ENCODE measurements at regions not wholly inside any gene's neighbourhood (a gene's known extent, or its start where the extent isn't known, plus 50 kb on each side); places are given as distances from the start of the nearest gene placed in this dataset.
A peak's percentile ranks its signal among the peaks of the same experiment; 100 is the strongest.

DNA sequence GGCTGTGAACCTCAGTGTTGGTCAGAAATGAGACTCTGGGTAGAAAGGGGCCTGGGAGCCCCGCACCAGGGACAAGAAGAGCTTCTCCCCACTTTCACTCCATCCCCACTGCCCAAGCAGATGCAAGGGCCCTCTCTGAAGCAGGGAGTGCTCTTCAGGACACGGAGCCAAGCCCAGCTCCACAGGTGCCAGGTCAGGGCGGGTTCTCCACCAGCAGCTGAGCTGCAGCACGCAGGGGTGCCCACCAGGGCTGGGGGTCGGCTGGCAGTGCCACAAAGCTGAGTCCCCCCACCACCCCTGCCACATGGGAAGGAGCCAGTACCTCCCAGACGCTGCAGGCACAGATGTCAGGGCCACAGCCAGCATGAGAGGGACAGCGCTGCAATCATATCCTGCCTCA lies 106.2 kb downstream of the INHBB start:
- Histone ChIP-seq H3K9ac (ENCODE audit: insufficient read depth, low read length) (no peak overlapping the region), H3K4me3 (replicated peaks in 1 of 4; ENCODE audit: control extremely low read depth in 1 of 4, insufficient read depth in 1 of 4, low read depth in 3 of 4, low read length in 4 of 4) (no peak overlapping the region), H3K36me3 (ENCODE audit: control insufficient read depth, insufficient read depth, low read length) (no peaks in the 10 kb centered on the region), H4K20me1 (ENCODE audit: control insufficient read depth, extremely low read depth, insufficient read depth, low read length) (no peaks in the 10 kb centered on the region), H3K27me3 (ENCODE audit: control insufficient read depth, insufficient read depth, low read length) (no peaks in the 10 kb centered on the region), H3K4me1 (ENCODE audit: control insufficient read depth, extremely low read depth, insufficient read depth, low read length) (no peaks in the 10 kb centered on the region), H3K79me2 (ENCODE audit: control insufficient read depth, insufficient read depth, low read length) (no peaks in the 10 kb centered on the region), H3K9me3 (ENCODE audit: control insufficient read depth, insufficient read depth, low read depth, low read length) (no peaks in the 10 kb centered on the region), H2AFZ (ENCODE audit: low read length) (no peak overlapping the region), H3K4me2 (ENCODE audit: extremely low read depth, insufficient read depth, low read length) (no peak overlapping the region), H3K27ac (ENCODE audit: insufficient read depth, low read length) (no peak overlapping the region)
- DNase-seq (ENCODE audit: low read depth in 2 of 2): no peak
- TF ChIP-seq, protein P1, sequence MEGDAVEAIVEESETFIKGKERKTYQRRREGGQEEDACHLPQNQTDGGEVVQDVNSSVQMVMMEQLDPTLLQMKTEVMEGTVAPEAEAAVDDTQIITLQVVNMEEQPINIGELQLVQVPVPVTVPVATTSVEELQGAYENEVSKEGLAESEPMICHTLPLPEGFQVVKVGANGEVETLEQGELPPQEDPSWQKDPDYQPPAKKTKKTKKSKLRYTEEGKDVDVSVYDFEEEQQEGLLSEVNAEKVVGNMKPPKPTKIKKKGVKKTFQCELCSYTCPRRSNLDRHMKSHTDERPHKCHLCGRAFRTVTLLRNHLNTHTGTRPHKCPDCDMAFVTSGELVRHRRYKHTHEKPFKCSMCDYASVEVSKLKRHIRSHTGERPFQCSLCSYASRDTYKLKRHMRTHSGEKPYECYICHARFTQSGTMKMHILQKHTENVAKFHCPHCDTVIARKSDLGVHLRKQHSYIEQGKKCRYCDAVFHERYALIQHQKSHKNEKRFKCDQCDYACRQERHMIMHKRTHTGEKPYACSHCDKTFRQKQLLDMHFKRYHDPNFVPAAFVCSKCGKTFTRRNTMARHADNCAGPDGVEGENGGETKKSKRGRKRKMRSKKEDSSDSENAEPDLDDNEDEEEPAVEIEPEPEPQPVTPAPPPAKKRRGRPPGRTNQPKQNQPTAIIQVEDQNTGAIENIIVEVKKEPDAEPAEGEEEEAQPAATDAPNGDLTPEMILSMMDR (conservative IDR thresholded peaks at IDR 0.05 in 1 of 2, IDR thresholded peaks at IDR 0.05 in 1 of 2; ENCODE audit: low read depth in 1 of 2, low read length in 2 of 2): no peak
- TF ChIP-seq EZH2 (IDR thresholded peaks at IDR 0.05; ENCODE audit: low read length, missing control alignments): no peak

DNA sequence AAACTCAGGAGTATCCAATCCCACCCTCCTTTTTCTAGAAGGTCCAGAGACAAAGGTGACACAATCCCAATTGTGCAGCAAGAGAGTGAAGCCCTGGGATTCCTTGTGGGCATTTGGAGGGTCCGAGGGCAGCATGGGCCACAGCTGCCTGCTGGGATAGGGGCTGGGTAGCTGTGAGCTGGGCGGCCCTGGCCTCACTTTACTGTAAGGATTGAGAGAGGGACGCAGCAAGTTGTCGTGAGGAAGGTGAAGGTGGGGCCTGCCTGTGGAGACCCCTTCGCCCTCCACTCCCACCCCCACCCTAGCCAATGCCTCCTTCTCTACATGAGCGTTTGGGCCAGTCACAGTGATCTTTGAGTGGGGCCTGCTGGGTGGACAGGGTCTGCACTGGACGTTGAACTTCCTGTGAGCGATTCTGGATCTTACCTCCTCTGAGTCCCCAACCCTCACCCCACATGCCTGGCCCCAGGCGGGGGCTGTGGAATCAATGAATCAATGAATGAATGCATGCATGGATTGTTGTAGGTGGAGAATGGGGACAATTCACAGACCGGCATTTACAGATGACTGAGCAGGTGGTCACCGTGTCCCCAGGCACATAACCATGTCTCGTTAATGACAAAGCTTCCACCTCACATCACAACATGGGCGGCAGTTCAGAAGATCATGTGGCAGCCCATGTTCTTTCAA lies 107.2 kb downstream of the INHBB start:
- Histone ChIP-seq H3K36me3 (ENCODE audit: control insufficient read depth, insufficient read depth, low read length) (no peaks in the 10 kb centered on the region), H3K4me2 (ENCODE audit: extremely low read depth, insufficient read depth, low read length) (no peak overlapping the region), H2AFZ (ENCODE audit: low read length) (no peak overlapping the region), H3K4me3 (replicated peaks in 1 of 4; ENCODE audit: control extremely low read depth in 1 of 4, insufficient read depth in 1 of 4, low read depth in 3 of 4, low read length in 4 of 4) (no peak overlapping the region), H3K79me2 (ENCODE audit: control insufficient read depth, insufficient read depth, low read length) (no peaks in the 10 kb centered on the region), H3K27me3 (ENCODE audit: control insufficient read depth, insufficient read depth, low read length) (no peaks in the 10 kb centered on the region), H4K20me1 (ENCODE audit: control insufficient read depth, extremely low read depth, insufficient read depth, low read length) (no peaks in the 10 kb centered on the region), H3K27ac (ENCODE audit: insufficient read depth, low read length) (no peak overlapping the region), H3K9ac (ENCODE audit: insufficient read depth, low read length) (no peak overlapping the region), H3K4me1 (ENCODE audit: control insufficient read depth, extremely low read depth, insufficient read depth, low read length) (no peaks in the 10 kb centered on the region), H3K9me3 (ENCODE audit: control insufficient read depth, insufficient read depth, low read depth, low read length) (no peaks in the 10 kb centered on the region)
- TF ChIP-seq EZH2 (IDR thresholded peaks at IDR 0.05; ENCODE audit: low read length, missing control alignments): no peak
- TF ChIP-seq, protein P1 (conservative IDR thresholded peaks at IDR 0.05 in 1 of 2, IDR thresholded peaks at IDR 0.05 in 1 of 2; ENCODE audit: low read depth in 1 of 2, low read length in 2 of 2): no peak
- DNase-seq (ENCODE audit: low read depth in 2 of 2): no peak

DNA sequence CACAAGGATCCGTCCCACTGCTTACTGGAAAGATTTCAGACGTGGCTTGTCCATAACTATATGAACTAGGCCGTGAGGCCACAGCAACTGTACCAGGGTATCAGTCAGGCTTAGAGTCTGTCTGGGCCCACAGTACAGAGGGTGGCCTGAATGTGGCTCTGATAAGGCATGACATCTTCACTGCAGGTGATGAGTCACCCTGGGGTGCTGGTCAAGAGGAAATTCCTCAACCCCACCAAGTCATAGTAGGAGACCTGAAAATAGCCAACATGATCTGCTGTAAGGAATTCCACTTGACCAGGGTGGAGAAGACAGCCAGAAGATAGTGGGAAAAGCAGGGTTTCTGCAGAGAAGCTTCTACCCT lies 107.7 kb downstream of the INHBB start:
- Histone ChIP-seq H2AFZ (ENCODE audit: low read length) (no peak overlapping the region), H3K79me2 (ENCODE audit: control insufficient read depth, insufficient read depth, low read length) (no peaks in the 10 kb centered on the region), H3K9ac (ENCODE audit: insufficient read depth, low read length) (no peak overlapping the region), H3K36me3 (ENCODE audit: control insufficient read depth, insufficient read depth, low read length) (no peaks in the 10 kb centered on the region), H3K4me1 (ENCODE audit: control insufficient read depth, extremely low read depth, insufficient read depth, low read length) (no peaks in the 10 kb centered on the region), H3K27me3 (ENCODE audit: control insufficient read depth, insufficient read depth, low read length) (no peaks in the 10 kb centered on the region), H4K20me1 (ENCODE audit: control insufficient read depth, extremely low read depth, insufficient read depth, low read length) (no peaks in the 10 kb centered on the region), H3K27ac (ENCODE audit: insufficient read depth, low read length) (no peak overlapping the region), H3K9me3 (ENCODE audit: control insufficient read depth, insufficient read depth, low read depth, low read length) (no peaks in the 10 kb centered on the region), H3K4me2 (ENCODE audit: extremely low read depth, insufficient read depth, low read length) (no peak overlapping the region), H3K4me3 (replicated peaks in 1 of 4; ENCODE audit: control extremely low read depth in 1 of 4, insufficient read depth in 1 of 4, low read depth in 3 of 4, low read length in 4 of 4) (no peak overlapping the region)
- TF ChIP-seq EZH2 (IDR thresholded peaks at IDR 0.05; ENCODE audit: low read length, missing control alignments): no peak
- TF ChIP-seq, protein P1 (conservative IDR thresholded peaks at IDR 0.05 in 1 of 2, IDR thresholded peaks at IDR 0.05 in 1 of 2; ENCODE audit: low read depth in 1 of 2, low read length in 2 of 2): no peak
- peak in 1 of 2 donors; percentile 79 for DNase-seq (ENCODE audit: low read depth in 2 of 2)
